Neural progenitor cell (in vitro differentiated cells): ENCODE measurements at regions not wholly inside any gene's neighbourhood (a gene's known extent, or its start where the extent isn't known, plus 50 kb on each side); places are given as distances from the start of the nearest gene placed in this dataset.

Experiments
- EZH2 ChIP-seq: fragments of 200-600 bp; sonication (generic); IDR thresholded peaks from 2 replicates; pipeline ENCODE4 v1.6.1; 2017; ENCODE audit warnings: antibody characterized with exemption, mild to moderate bottlenecking, moderate library complexity
- EZH2phosphoT487 ChIP-seq: fragments of 200-600 bp; sonication (generic); IDR thresholded peaks from 2 replicates; pipeline ENCODE4 v1.6.1; 2017; ENCODE audit warnings: antibody characterized with exemption
- TF ChIP-seq, protein P1 (sequence below): fragments of 200-600 bp; sonication (generic); IDR thresholded peaks from 2 replicates; pipeline ENCODE4 v1.5.1; 2017; ENCODE audit warnings: antibody characterized with exemption, mild to moderate bottlenecking

DNA sequence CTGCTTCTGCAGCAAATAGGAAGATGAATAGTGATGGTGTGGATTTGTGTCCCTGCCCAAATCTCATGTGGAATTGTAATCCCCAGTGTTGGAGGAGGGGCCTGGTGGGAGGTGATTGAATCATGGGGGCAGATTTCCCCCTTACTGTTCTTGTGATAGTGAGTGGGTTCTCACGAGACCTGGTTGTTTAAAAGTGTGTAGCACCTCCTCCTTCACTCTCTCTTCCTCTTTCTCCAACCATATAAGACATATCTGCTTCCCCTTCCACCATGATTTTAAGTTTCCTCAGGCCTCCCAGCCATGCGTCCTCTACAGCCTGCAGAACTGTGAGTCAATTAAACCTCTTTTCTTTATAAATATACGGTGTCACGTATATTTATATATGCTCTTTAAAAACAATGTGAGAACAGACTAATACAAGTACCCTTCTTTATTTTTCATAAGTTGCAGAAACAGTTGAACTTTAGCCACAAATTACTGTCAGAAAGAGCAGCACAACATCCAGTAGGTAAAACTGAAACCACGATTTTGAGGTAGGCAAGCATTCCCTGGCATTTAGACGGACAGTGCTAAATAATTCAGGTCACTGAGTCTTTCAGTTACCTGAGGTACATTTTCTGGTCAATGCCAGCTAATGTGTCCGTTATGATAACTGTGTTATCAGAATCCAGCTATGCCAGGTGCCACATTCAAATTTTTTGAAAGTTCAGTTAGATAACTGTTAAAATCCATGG lies 79.3 kb upstream of the SPEF2 start:
- TF ChIP-seq EZH2 (no peak), EZH2phosphoT487 (no peak)
- TF ChIP-seq, protein P1, sequence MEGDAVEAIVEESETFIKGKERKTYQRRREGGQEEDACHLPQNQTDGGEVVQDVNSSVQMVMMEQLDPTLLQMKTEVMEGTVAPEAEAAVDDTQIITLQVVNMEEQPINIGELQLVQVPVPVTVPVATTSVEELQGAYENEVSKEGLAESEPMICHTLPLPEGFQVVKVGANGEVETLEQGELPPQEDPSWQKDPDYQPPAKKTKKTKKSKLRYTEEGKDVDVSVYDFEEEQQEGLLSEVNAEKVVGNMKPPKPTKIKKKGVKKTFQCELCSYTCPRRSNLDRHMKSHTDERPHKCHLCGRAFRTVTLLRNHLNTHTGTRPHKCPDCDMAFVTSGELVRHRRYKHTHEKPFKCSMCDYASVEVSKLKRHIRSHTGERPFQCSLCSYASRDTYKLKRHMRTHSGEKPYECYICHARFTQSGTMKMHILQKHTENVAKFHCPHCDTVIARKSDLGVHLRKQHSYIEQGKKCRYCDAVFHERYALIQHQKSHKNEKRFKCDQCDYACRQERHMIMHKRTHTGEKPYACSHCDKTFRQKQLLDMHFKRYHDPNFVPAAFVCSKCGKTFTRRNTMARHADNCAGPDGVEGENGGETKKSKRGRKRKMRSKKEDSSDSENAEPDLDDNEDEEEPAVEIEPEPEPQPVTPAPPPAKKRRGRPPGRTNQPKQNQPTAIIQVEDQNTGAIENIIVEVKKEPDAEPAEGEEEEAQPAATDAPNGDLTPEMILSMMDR: no peak
